ENCODE measurements at regions not wholly inside any gene's neighbourhood (a gene's known extent, or its start where the extent isn't known, plus 50 kb on each side); places are given as distances from the start of the nearest gene placed in this dataset.

DNA sequence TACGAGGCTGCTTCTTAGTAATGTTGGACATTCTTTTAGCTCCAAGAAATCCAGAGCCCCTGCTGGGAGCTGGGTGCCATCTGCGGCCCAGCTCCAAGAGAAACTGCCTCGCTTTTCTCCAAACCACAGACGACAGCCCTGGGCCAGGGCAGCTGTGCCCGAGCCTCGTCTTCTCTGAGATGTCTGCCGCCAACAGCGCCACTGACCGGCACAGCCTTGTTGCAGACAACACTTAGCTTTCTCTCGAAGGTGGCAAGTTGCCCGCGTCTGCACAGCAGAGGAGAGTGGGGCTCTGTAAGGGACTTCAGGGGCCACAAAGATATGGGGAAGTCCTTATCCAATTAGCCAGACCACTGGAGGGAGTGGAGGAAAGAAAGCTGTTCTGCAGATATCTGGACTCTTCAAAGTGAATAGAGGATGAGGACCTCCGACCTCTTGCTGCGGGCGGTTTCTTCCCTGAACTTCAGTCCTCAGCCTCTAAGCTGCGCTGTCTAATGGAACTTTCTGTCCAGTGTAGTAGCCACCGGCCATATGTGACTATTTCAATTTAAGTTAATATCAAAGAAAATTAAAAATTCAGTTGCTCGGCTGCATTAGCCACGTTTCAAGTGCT is 63.9 kb upstream of the DISP3 start:
- DNase-seq (ENCODE audit: low read depth), result no peak

DNA sequence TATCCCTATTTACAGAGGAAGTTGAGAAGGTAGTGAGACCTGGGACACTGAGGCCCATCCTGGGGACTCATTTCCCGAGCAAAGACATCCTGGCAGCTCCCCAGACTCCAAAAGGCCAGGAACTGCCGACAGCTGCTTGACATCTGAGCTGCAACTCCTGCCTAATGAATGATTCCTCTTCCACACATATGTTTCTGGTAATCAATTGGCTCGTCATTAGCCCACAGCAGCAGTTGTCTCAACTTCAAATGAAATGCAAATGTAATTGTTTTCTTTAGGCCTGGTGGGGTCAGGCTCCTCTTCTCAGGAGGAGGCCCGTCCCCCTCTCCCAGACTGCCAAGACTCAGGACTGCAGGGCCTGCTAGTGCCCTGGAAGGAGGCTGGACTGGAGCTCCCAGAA is 61.8 kb upstream of the DISP3 start:
- DNase-seq (ENCODE audit: low read depth), result no peak

DNA sequence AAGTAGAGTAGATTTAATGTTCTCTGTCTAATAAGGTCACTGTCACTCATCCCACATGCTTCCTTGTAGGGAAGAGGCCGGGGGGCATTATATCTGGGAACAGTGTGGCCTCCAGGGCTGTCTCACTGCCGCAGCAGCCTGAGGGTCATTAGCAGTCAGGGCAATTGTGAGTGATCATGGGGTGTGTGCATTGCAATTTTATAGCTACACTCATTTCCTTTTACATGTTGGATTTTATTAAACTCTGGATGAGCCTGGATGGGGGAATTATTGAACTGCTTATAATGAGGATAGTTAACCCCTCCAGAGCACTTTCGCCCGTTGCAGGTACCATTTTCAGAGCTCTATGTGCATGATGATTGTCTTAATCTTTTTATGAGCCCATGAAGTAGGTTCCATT is 60.9 kb upstream of the DISP3 start:
- DNase-seq (ENCODE audit: low read depth), result no peak

DNA sequence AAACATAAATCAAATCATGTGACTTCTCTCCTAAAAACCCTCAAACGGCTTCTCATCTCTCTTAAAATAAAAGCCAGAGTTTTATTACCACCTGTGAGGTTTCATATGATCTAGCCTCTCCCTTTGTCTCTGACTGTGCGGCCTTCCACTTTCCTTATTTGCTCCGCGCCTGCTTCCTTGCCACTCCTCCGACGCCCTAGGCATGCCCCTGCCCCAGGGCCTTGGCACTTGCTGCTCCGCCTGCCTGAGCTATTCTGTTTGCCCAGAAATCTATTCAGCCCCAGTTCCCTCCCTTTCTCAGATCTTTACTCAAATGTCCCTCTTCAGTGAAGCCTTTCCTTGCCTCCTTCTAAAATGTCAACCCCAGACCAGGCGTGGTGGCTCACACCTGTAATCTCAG is 57.5 kb upstream of the DISP3 start:
- DNase-seq (ENCODE audit: low read depth), result no peak

DNA sequence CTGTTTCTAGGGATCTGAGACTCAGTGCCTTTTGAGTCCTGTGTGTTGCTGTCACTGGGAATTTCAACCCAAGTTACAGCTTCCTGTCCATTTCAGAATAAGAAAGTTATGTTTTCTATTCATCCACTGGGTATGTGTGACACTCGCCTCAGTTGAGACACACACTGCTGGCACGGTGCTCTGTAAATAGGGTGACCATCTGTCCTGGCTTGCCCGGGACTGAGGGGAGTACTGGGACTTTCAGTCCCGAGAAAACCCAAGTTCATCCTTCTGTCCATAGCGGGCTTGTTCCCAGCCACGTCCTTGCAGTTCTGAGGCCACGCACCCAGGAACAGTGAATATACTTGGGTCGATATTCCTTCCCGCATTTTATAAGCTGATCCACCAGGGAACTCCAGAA is 56.3 kb upstream of the DISP3 start:
- no peak for DNase-seq (ENCODE audit: low read depth)

DNA sequence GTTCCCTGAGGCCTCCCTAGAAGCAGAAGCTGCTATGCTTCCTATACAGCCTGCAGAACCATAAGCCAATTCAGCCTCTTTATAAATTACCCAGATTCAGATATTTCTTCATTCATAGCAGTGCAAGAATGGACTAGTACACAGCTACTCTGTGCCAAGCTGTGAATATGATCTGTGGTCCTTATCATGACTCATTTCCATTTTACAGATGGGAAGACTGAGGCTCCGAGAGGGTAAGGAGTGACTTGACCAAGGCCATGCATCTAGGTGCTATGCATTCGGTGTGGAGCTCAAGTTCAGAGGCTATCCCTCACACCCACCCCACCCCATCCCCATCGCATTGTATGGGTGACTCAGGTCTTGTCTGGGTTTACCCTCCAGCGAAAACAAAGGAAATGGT is 52.3 kb upstream of the DISP3 start:
- no peak for DNase-seq (ENCODE audit: low read depth)

DNA sequence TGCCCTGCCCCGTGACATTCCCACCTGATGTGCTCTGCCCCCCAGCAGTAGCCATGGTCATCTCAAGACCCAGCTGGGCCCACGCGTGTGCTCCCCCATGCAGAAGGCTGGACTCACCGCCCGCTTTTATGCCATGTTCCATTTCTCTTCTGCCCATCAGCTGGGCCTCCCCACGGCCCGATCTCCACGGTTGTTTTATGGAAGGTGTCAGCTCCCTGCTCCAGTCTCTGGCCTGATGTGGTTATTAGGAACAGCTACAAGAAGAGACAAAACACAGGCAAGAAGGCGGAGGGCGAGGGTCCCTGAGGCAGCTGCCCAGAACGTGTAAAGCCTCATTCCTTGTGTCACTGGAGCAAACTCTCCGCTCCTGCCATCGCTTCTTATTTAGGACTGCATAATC is 50.2 kb upstream of the DISP3 start:
- DNase-seq (ENCODE audit: low read depth), result no peak

Data from activated T-cell treated with anti-CD3 and anti-CD28 coated beads for 24 hours (primary cell).